ENCODE measurements at regions not wholly inside any gene's neighbourhood (a gene's known extent, or its start where the extent isn't known, plus 50 kb on each side); places are given as distances from the start of the nearest gene placed in this dataset.

GRCh38 chr9:135248721-135249120, 161.3 kb downstream of the OLFM1 start:
- Histone ChIP-seq H3K27me3 (peaks cover 0 to 81% (median 9%) of the 10 kb centered on the region in 3 donors), H3K4me3 (no peak overlapping the region), H3K9me3 (no peaks in the 10 kb centered on the region), H3K27ac (no peak overlapping the region), H3K4me1 (peaks cover 9 to 29% (median 21%) of the 10 kb centered on the region in 4 donors), H3K36me3 (no peaks in the 10 kb centered on the region)
- no peak for TF ChIP-seq CTCF (IDR thresholded peaks at IDR 0.05)
- no peak for TF ChIP-seq POLR2A (IDR thresholded peaks at IDR 0.05)
- no peak for TF ChIP-seq POLR2AphosphoS5 (IDR thresholded peaks at IDR 0.05)
- TF ChIP-seq EP300 (IDR thresholded peaks at IDR 0.05), result no peak
- 94 to 97% (median 95%) methylated on average over 8 to 12 of the region's 12 CpGs for WGBS, 5 donors
- no peak for DNase-seq
- intact Hi-C loops (cut with DNase I; ENCODE audit: low total_unique reads), result no loop called here

GRCh38 chr9:135249191-135249590, 161.7 kb downstream of the OLFM1 start:
- Histone ChIP-seq H3K36me3 (no peaks in the 10 kb centered on the region), H3K27me3 (peaks cover 0 to 81% (median 4%) of the 10 kb centered on the region in 3 donors), H3K27ac (no peak overlapping the region), H3K4me3 (no peak overlapping the region), H3K4me1 (peaks cover 4 to 26% (median 18%) of the 10 kb centered on the region in 4 donors), H3K9me3 (no peaks in the 10 kb centered on the region)
- intact Hi-C loops (cut with DNase I; ENCODE audit: low total_unique reads), result no loop called here
- DNase-seq, result no peak
- 90 to 94% (median 92%) methylated on average over 9 of the region's 9 CpGs for WGBS, 5 donors
- TF ChIP-seq CTCF (IDR thresholded peaks at IDR 0.05) (no peak), POLR2A (IDR thresholded peaks at IDR 0.05) (no peak), EP300 (IDR thresholded peaks at IDR 0.05) (no peak), POLR2AphosphoS5 (IDR thresholded peaks at IDR 0.05) (no peak)

- no peaks in the 10 kb centered on the region for H3K36me3 ChIP-seq
- H3K4me3 ChIP-seq, result no peak overlapping the region
- H3K27me3 ChIP-seq, result peaks cover 0 to 81% (median 0%) of the 10 kb centered on the region in 3 donors
- H3K27ac ChIP-seq, result no peak overlapping the region
- H3K9me3 ChIP-seq, result no peaks in the 10 kb centered on the region
- peaks cover 4 to 21% (median 12%) of the 10 kb centered on the region in 4 donors for H3K4me1 ChIP-seq
- intact Hi-C loops (cut with DNase I; ENCODE audit: low total_unique reads), result no loop called here
- WGBS, 5 donors, result 86 to 94% (median 88%) methylated on average over 6 to 8 of the region's 8 CpGs
- DNase-seq, result no peak
- TF ChIP-seq POLR2AphosphoS5 (IDR thresholded peaks at IDR 0.05), result no peak
- TF ChIP-seq EP300 (IDR thresholded peaks at IDR 0.05), result no peak
- TF ChIP-seq CTCF (IDR thresholded peaks at IDR 0.05), result no peak
- TF ChIP-seq POLR2A (IDR thresholded peaks at IDR 0.05), result no peak
Observed at GRCh38 chr9:135249711-135250110, 162.2 kb downstream of the OLFM1 start.

GRCh38 chr9:135251331-135251761, 163.9 kb downstream of the OLFM1 start:
- no peak overlapping the region for H3K27ac ChIP-seq
- peaks cover 0 to 18% (median 6%) of the 10 kb centered on the region in 4 donors for H3K4me1 ChIP-seq
- H3K9me3 ChIP-seq, result no peaks in the 10 kb centered on the region
- H3K4me3 ChIP-seq, result no peak overlapping the region
- DNase-seq, result no peak
- H3K36me3 ChIP-seq, result no peaks in the 10 kb centered on the region
- intact Hi-C loops (cut with DNase I; ENCODE audit: low total_unique reads), result no loop called here
- TF ChIP-seq POLR2A (IDR thresholded peaks at IDR 0.05) (no peak), POLR2AphosphoS5 (IDR thresholded peaks at IDR 0.05) (no peak), CTCF (IDR thresholded peaks at IDR 0.05) (no peak), EP300 (IDR thresholded peaks at IDR 0.05) (no peak)
- H3K27me3 ChIP-seq, result peaks cover 0 to 81% (median 0%) of the 10 kb centered on the region in 3 donors
- WGBS, 5 donors, result 79 to 95% (median 91%) methylated on average over 4 to 6 of the region's 6 CpGs

Data from stomach (tissue), 8 donors.